ENCODE measurements at regions not wholly inside any gene's neighbourhood (a gene's known extent, or its start where the extent isn't known, plus 50 kb on each side); places are given as distances from the start of the nearest gene placed in this dataset.

DNA sequence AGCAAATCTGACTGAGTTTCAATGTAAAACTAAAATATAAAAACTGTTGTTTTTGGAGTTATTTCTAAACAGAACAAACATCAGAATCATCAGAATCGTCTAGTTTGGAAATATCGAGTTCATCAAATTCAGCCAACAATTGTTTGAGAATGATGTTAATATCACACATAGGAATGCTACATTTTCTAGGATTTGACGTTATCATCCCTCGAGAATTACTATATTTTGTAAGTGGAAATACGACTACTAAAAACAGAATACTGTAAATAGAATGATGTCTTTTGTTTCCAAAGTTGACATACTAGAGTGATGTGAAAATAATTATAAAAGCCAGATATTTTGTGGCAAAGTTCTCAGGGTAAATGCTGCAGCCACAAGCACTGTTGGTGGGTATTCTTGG lies 805.9 kb downstream of the TLE1 start:
- TF ChIP-seq, protein P1, sequence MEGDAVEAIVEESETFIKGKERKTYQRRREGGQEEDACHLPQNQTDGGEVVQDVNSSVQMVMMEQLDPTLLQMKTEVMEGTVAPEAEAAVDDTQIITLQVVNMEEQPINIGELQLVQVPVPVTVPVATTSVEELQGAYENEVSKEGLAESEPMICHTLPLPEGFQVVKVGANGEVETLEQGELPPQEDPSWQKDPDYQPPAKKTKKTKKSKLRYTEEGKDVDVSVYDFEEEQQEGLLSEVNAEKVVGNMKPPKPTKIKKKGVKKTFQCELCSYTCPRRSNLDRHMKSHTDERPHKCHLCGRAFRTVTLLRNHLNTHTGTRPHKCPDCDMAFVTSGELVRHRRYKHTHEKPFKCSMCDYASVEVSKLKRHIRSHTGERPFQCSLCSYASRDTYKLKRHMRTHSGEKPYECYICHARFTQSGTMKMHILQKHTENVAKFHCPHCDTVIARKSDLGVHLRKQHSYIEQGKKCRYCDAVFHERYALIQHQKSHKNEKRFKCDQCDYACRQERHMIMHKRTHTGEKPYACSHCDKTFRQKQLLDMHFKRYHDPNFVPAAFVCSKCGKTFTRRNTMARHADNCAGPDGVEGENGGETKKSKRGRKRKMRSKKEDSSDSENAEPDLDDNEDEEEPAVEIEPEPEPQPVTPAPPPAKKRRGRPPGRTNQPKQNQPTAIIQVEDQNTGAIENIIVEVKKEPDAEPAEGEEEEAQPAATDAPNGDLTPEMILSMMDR (conservative IDR thresholded peaks at IDR 0.05): no peak
- TF ChIP-seq ZFX (IDR thresholded peaks at IDR 0.05): no peak

Measured in C4-2B (cell line).